ENCODE measurements at regions not wholly inside any gene's neighbourhood (a gene's known extent, or its start where the extent isn't known, plus 50 kb on each side); places are given as distances from the start of the nearest gene placed in this dataset.

DNA sequence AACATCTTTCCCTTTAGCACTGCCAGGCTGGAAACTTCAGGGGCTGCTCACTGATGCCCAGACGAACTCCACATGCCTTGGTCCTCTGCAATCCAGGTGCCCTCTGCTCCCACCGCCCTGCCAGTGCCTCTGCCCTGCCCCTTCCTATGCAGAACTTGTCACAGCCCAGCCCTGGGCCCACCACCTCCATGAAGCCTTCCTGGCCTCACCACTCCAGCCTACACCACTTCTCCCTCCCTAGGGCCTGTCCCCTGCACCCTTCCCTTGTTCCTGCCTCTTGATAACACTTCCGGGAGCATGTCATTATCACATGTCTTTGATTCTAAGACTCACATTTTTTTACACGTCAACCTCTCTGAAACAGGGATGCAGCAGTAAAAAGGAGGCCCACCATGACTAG, 627.2 kb downstream of the UQCRFS1 start:
- dilution Hi-C loops (cut with MboI; ENCODE audit: extremely low pct_ligation_motif_present, low sequenced_read_pairs): no loop called here
- no peak for FAIRE-seq
- CTCF ChIA-PET: no interaction called here

More for the DNA sequence above, 627.2 kb downstream of the UQCRFS1 start:
- Histone ChIP-seq H3K9me1 (replicated peaks; ENCODE audit: control insufficient read depth, extremely low read depth, insufficient read depth, low read length) (no peaks in the 10 kb centered on the region), H3K4me3 (replicated peaks in 1 of 3; ENCODE audit: insufficient read depth in 1 of 3, low read depth in 1 of 3, low read length in 3 of 3) (no peak overlapping the region), H3K9me3 (replicated peaks; ENCODE audit: control insufficient read depth, insufficient read depth, low read length) (peaks cover 2% of the 10 kb centered on the region), H3K27ac (ENCODE audit: insufficient read depth, low read depth, low read length) (no peak overlapping the region), H4K20me1 (replicated peaks; ENCODE audit: control insufficient read depth, extremely low read depth, insufficient read depth, low read length) (no peaks in the 10 kb centered on the region), H2AFZ (ENCODE audit: low read depth, low read length) (no peak overlapping the region), H3K4me1 (ENCODE audit: control insufficient read depth, extremely low read depth, insufficient read depth, low read length) (no peaks in the 10 kb centered on the region), H3K36me3 (ENCODE audit: control insufficient read depth in 2 of 2, extremely low read depth in 1 of 2, insufficient read depth in 2 of 2, low read length in 2 of 2) (no peaks in the 10 kb centered on the region), H3K27me3 (ENCODE audit: control insufficient read depth in 2 of 2, insufficient read depth in 2 of 2, low read length in 2 of 2) (no peaks in the 10 kb centered on the region), H3K79me2 (ENCODE audit: control insufficient read depth, insufficient read depth, low read length) (no peaks in the 10 kb centered on the region), H3K4me2 (ENCODE audit: insufficient read depth, low read length) (no peak overlapping the region), H3K9ac (replicated peaks; ENCODE audit: extremely low read depth, insufficient read depth, low read length) (no peak overlapping the region)
- POLR2A ChIA-PET: no interaction called here
- TF ChIP-seq POLR2A (IDR thresholded peaks at IDR 0.05; ENCODE audit: low read depth, low read length) (no peak), EZH2 (IDR thresholded peaks at IDR 0.05; ENCODE audit: borderline replicate concordance, low read depth, low read length, severe bottlenecking) (no peak), GATA2 (IDR thresholded peaks at IDR 0.05; ENCODE audit: insufficient read depth, insufficient read length, low read depth, low read length) (no peak), POLR2AphosphoS5 (IDR thresholded peaks at IDR 0.05; ENCODE audit: insufficient read depth, low read depth, low read length) (no peak), JUN (IDR thresholded peaks at IDR 0.05; ENCODE audit: borderline replicate concordance, insufficient read depth, insufficient read length, low read depth) (no peak), MYC (IDR thresholded peaks at IDR 0.05; ENCODE audit: low read depth, low read length) (no peak), FOS (IDR thresholded peaks at IDR 0.05; ENCODE audit: borderline replicate concordance, insufficient read depth, low read length) (no peak)
- TF ChIP-seq, protein P1, sequence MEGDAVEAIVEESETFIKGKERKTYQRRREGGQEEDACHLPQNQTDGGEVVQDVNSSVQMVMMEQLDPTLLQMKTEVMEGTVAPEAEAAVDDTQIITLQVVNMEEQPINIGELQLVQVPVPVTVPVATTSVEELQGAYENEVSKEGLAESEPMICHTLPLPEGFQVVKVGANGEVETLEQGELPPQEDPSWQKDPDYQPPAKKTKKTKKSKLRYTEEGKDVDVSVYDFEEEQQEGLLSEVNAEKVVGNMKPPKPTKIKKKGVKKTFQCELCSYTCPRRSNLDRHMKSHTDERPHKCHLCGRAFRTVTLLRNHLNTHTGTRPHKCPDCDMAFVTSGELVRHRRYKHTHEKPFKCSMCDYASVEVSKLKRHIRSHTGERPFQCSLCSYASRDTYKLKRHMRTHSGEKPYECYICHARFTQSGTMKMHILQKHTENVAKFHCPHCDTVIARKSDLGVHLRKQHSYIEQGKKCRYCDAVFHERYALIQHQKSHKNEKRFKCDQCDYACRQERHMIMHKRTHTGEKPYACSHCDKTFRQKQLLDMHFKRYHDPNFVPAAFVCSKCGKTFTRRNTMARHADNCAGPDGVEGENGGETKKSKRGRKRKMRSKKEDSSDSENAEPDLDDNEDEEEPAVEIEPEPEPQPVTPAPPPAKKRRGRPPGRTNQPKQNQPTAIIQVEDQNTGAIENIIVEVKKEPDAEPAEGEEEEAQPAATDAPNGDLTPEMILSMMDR (IDR thresholded peaks at IDR 0.05; ENCODE audit: extremely low read depth in 1 of 2, insufficient read depth in 1 of 2, low read depth in 1 of 2, low read length in 2 of 2): no peak
- TF ChIP-seq, protein P2, sequence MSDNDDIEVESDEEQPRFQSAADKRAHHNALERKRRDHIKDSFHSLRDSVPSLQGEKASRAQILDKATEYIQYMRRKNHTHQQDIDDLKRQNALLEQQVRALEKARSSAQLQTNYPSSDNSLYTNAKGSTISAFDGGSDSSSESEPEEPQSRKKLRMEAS (IDR thresholded peaks at IDR 0.05; ENCODE audit: insufficient read depth, insufficient read length): no peak
- intact Hi-C loops (cut with micrococcal nuclease): no loop called here
- DNase-seq (ENCODE audit: low read depth, low spot score): no peak
- BruUV-seq (replicated peaks): no TSS peak

Data from endothelial cell of umbilical vein (primary cell).